C4-2B (cell line): ENCODE measurements at regions not wholly inside any gene's neighbourhood (a gene's known extent, or its start where the extent isn't known, plus 50 kb on each side); places are given as distances from the start of the nearest gene placed in this dataset.

Experiments used
- CTCF ChIP-seq: fragments of 450-650 bp; conservative IDR thresholded peaks from 2 replicates; pipeline ENCODE4 v1.5.1; 2017; ENCODE audit warnings: mild to moderate bottlenecking
- ZFX ChIP-seq: fragments of 450-650 bp; IDR thresholded peaks from 2 replicates; pipeline ENCODE4 v1.6.1; 2017

- TF ChIP-seq CTCF: no peak
- no peak for TF ChIP-seq ZFX
These were observed 579.7 kb upstream of the ZNF608 start for GRCh38 chr5:125326150-125326510.
